NCI-H1694 treated with DMSO at 0.1 percent for 48 hours (cell line): ENCODE measurements at regions not wholly inside any gene's neighbourhood (a gene's known extent, or its start where the extent isn't known, plus 50 kb on each side); places are given as distances from the start of the nearest gene placed in this dataset.

ENCODE experiments used
- DNase-seq: peaks from one replicate; lab custom pipeline; 2025; lab: John Stamatoyannopoulos, UW

- DNase-seq: no peak
These were observed 1825.1 kb upstream of the IGFBP7 start for GRCh38 chr4:58935332-58935731.

GRCh38 chr4:58936436-58936835, 1826.3 kb upstream of the IGFBP7 start:
- no peak for DNase-seq

GRCh38 chr4:58940167-58940566, 1830.0 kb upstream of the IGFBP7 start:
- DNase-seq: no peak

- DNase-seq: no peak
These were observed 1831.1 kb upstream of the IGFBP7 start for GRCh38 chr4:58941286-58941685.

- no peak for DNase-seq
These were observed 1843.4 kb upstream of the IGFBP7 start for GRCh38 chr4:58953575-58953974.

- DNase-seq: no peak
These were observed 1847.5 kb upstream of the IGFBP7 start for GRCh38 chr4:58957711-58958110.

- no peak for DNase-seq
These were observed 1851.1 kb upstream of the IGFBP7 start for GRCh38 chr4:58961283-58961682.

- no peak for DNase-seq
These were observed 1851.7 kb upstream of the IGFBP7 start for GRCh38 chr4:58961925-58962324.

- no peak for DNase-seq
These were observed 1852.2 kb upstream of the IGFBP7 start for GRCh38 chr4:58962424-58962823.

- DNase-seq: no peak
These were observed 1871.6 kb upstream of the IGFBP7 start for GRCh38 chr4:58981828-58982227.

GRCh38 chr4:58983887-58984286, 1873.7 kb upstream of the IGFBP7 start:
- no peak for DNase-seq

GRCh38 chr4:59002148-59002547, 1892.0 kb upstream of the IGFBP7 start:
- DNase-seq: no peak

- no peak for DNase-seq
These were observed 1914.1 kb upstream of the IGFBP7 start for GRCh38 chr4:59024257-59024656.

GRCh38 chr4:59037812-59038211, 1927.6 kb upstream of the IGFBP7 start:
- DNase-seq: no peak

GRCh38 chr4:59039046-59039445, 1928.9 kb upstream of the IGFBP7 start:
- DNase-seq: no peak

GRCh38 chr4:59044286-59044900, 1934.2 kb upstream of the IGFBP7 start:
- DNase-seq: no peak

GRCh38 chr4:59054086-59054485, 1943.9 kb upstream of the IGFBP7 start:
- no peak for DNase-seq

GRCh38 chr4:59057804-59058203, 1947.6 kb upstream of the IGFBP7 start:
- DNase-seq: no peak

GRCh38 chr4:59058543-59058942, 1948.4 kb upstream of the IGFBP7 start:
- no peak for DNase-seq

- DNase-seq: no peak
These were observed 1950.0 kb upstream of the IGFBP7 start for GRCh38 chr4:59060002-59060846.

GRCh38 chr4:59060895-59061294, 1950.7 kb upstream of the IGFBP7 start:
- DNase-seq: no peak

GRCh38 chr4:59063015-59063720, 1953.0 kb upstream of the IGFBP7 start:
- no peak for DNase-seq
